Smooth muscle cell of the brain vasculature (primary cell): ENCODE measurements at regions not wholly inside any gene's neighbourhood (a gene's known extent, or its start where the extent isn't known, plus 50 kb on each side); places are given as distances from the start of the nearest gene placed in this dataset.
A peak's percentile ranks its signal among the peaks of the same experiment; 100 is the strongest.

ENCODE experiments used
- DNase-seq: peaks from one replicate; pipeline ENCODE4 v3.0.0-alpha.2; 2012; ENCODE audit warnings: low read depth, low spot score

GRCh38 chr3:18046131-18046915, 303.9 kb upstream of the TBC1D5 start:
- no peak for DNase-seq

DNA sequence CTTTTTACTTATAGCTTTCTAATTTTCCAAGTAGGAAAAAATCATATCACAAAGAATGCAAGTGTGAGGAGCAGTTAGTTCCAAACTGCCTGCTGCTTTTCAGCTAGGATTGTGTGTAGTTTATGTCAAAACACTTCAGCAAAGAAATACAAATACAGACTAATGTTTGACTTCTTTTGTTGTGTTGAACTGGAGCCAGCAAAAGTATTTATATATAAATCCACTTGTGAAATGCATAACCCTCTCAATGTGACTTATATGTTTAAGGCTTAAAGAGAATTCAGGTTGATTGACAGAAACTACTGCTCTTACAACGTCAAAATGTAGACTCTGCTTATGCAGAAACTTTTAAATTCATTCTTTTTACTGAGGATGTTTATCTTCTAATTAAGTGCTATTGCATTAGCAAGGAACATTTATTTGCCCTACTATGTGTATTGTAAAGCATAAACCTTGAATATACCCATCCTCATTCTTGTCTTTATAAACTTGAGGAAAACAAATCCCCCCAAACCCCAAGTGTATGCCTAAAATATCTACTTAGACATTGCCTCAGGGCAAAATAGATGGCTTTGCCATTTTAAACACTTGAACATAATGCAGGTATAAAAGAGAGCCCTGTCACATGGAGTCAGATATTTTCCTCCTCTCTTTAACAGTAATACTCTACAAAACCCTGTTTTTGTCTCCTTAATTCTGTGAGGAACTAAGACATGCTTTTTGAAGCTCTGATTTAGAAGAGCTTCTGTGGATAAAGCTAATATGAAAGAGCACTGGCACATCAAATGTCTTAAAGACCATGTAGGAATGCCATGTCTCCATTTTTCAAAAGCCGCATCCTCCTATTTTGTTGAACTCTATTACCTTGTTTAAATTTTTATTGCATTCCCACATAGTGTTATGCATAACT, 302.8 kb upstream of the TBC1D5 start:
- DNase-seq = no peak

DNA sequence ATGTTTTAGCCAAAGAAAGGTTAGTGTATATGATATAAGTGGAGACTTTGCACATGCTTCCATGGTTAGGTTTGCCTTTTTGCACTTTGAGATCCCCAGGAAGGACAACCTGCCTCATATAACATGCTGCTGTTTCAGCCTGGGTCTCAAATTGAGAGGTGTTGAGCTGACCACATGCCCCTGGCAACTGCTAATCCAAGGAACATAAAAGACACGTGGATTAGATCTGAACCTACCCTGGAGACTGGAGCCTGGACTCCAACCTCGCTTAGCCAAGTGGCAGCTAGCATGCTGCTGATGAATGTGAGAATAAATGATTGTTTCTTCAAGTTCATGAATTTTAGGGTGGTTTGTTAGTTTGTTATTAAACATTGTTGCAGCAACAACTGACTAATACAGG, 301.8 kb upstream of the TBC1D5 start:
- DNase-seq = no peak

GRCh38 chr3:18036450-18036815, 294.0 kb upstream of the TBC1D5 start:
- DNase-seq = no peak

DNA sequence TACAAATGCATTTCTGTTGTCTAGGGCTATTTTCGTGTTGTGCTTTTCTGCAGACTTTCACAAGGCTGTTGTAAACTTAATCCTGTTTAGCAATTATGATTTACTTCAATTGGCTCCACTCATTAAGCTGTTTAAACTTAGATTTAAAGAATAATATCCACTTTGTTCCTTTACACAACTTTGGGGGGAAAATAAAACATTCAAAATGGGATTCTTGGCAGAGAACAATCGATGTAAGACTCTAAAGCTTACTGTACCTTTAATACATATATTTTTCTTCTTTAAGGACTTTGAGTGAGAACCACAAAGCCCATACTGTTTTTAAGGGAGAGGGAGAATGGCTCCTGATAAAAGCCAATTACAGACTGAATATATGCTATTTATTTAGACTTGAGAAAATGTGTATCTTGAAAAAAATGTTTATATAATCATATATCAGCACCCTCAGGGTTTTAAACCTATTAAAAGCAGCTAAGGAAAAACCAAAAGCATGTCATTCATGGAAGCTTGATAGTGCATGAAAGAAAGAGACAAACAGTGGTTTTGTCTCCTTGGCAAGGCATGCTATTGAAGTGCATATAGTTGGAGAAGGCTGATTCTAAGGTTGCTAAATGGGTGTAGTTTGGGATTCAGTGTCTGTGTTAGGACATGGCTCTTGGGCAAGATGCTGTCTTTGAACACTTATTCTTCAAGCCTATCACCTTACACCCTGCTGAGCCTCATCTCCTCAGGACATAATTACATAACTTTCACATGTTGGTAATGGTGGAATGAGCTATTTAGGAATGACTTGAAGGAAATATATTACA, 293.4 kb upstream of the TBC1D5 start:
- no peak for DNase-seq

GRCh38 chr3:18033581-18034108, 291.2 kb upstream of the TBC1D5 start:
- DNase-seq = no peak

- DNase-seq = no peak
Measured at GRCh38 chr3:18030371-18030870, 288.0 kb upstream of the TBC1D5 start.

- no peak for DNase-seq
Measured at GRCh38 chr3:18027161-18027939, 284.9 kb upstream of the TBC1D5 start.

GRCh38 chr3:18024715-18025114, 282.3 kb upstream of the TBC1D5 start:
- no peak for DNase-seq

DNA sequence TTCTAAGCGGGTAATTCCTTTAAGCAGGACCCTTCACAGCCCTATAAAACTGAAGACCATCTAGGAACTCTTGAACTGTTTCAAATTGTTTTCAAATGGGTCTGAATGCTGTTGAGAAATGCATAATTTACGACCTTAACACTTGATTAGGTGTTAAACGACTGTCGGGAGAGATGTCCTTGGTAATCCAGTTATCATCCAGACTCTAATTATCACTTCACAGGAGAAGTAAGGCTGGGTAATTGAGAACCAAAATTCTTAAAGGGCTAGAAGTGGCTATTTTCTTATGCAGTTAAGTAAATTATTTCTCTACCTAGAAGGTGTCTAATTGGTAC, 276.7 kb upstream of the TBC1D5 start:
- no peak for DNase-seq

DNA sequence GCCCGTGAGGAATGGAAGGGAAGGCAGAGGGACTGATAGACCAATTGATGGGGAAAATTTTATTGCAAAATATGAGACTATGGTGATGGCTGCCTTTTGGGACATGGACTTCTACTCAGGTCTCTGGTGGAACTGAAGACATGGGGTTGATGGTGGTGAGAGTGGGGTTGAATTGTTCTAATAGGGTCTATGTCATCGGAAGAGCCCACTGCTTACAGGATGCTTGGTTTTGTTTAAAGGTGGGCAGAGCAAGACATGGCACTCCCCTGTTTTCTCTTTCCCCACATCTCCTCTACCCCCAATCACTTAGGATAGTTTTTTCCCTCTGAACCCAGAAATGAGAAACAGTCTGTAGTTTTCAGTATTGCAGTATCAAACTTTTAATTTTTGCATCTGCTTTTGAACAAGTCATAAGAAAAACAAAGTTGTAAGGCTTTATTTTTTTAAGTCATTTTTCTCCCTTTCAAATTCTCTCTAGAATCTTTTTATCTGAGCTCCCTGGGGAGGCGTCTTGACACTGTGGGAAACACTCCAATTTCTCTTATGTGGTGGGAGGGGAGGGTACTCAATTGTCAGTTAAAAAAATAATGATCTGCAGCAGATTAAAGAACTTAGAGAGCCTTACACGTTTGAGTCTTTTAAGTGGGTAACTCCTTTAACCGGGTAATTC, 276.2 kb upstream of the TBC1D5 start:
- DNase-seq = peak; percentile 54

- no peak for DNase-seq
Measured at GRCh38 chr3:18016366-18016765, 273.9 kb upstream of the TBC1D5 start.

DNA sequence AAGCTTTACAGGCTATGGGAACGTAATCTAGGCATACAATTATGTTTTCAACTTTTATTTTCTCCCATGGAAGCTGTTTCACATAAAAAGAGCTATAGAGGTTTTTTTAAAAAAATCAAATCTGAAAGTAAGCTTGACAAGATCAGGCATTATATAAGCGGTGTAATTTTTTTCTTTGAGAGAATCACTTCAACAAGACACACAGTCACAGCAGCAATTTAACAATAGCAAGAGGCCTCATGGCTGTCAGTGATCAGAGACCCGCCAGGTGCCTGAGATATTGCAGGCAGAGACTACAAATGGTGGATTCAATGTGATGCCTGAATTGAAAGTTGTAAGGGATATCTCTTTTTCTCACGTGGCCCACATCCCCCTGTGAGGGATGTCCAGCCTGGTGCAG, 270.5 kb upstream of the TBC1D5 start:
- no peak for DNase-seq

DNA sequence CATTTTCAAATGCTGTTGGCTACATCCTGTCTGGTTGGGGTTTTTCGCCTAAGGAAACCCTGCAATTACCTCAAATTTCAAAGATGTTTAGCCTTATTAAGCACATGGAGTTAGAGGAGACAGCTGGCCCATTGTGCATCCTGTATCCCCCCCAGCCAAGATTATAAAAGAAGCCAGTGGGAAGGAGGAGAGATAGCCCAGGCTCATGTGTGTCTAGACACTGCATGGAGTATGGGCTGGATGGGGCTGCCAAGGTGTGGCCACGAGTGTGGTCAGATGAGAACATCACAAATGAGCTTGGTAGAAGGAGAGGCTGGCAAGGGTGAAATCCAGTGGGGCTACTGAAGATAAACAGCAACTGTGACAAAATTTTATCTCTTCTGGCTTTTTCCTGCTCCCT, 270.0 kb upstream of the TBC1D5 start:
- DNase-seq = no peak

- no peak for DNase-seq
Measured at GRCh38 chr3:18011387-18011786, 269.0 kb upstream of the TBC1D5 start.

DNA sequence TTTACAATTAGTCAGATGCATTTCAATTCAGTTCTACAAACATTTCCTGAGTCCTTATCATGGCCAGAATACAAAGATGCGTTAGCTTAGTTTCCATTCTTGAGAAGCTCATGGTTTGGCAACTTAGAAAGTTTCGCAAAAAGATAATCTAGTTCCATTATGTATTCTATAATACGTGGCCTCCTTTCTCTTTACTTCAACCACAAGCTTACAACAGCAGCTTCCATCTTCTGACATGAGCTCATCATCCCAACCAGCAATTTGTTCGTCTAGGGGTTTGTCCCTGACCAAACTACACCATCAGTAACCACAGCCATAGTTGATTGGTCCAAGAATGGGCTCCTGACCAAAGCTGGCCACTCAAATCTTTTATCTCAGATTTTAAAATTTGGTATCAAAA, 267.6 kb upstream of the TBC1D5 start:
- no peak for DNase-seq

GRCh38 chr3:18008706-18009368, 266.4 kb upstream of the TBC1D5 start:
- no peak for DNase-seq

- DNase-seq = no peak
Measured at GRCh38 chr3:18007980-18008379, 265.5 kb upstream of the TBC1D5 start.

DNA sequence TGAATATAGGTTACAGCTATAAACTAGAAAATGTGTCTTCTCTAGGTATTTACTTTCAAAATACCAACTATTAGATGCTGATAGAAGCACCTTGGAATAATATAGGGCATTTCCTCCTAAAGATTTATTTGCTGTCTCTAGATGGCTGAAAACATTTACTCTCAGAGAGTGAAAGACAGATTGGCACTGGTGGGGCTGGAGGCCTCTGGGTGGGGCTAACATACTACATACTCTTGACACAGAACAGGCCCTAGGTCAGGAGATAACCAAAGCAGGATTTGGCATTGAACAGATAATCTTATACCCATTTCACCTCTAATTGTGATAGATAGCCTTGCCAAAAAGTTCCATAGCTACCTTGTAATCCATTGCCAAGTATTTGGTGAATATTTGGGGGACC, 253.3 kb upstream of the TBC1D5 start:
- no peak for DNase-seq

DNA sequence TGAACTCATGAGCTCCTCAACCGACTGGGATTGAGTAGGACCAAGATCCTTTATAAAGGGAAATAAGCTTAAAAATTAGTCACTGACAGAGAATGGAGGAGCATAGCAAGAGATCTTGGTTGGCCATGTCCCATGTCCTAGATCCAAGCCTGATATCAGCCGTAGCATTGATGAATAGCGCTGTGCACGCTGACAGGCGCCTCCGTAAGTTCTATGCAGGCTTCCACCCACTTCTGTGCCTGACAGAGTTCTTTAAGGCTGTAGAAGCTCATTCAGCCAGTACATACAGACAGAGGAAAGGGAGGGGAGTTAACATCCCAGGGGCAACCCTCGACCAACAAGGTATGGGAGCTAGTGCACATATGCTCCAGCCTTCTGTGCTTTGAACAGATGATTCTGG, 251.7 kb upstream of the TBC1D5 start:
- DNase-seq = no peak
